LHCN-M2 (cell line): ENCODE measurements at regions not wholly inside any gene's neighbourhood (a gene's known extent, or its start where the extent isn't known, plus 50 kb on each side); places are given as distances from the start of the nearest gene placed in this dataset.

Source experiments
- DNase-seq: peaks from one replicate; pipeline ENCODE4 v3.0.0-alpha.2; 2012; ENCODE audit warnings: low read depth

GRCh38 chr11:29959488-29959887 lies 57.3 kb downstream of the KCNA4 start:
- no peak for DNase-seq

GRCh38 chr11:29957431-29957830 lies 59.4 kb downstream of the KCNA4 start:
- no peak for DNase-seq

- DNase-seq = no peak
Measured at GRCh38 chr11:29956076-29956556, 60.7 kb downstream of the KCNA4 start.

DNA sequence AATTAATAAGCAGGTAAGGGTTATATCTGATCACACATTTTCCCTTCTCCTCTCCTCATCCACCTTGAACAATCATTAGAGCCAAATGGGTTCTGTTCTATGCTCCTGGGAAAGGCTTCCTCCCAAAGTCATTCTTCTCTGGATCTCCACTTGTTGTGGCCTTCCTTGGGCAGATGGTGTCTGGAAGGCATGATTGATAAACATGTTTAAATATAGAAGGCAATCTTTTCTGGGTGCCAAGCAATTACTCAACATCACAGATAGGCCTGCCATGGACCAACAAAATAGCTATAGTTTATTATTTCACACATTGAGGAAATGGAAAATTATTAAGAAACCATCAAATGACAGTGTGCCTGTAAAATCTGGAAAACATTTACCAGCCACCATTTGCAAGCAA lies 73.5 kb downstream of the KCNA4 start:
- DNase-seq = no peak

- no peak for DNase-seq
Measured at GRCh38 chr11:29937526-29937925, 79.3 kb downstream of the KCNA4 start.

GRCh38 chr11:29934115-29934638 lies 82.7 kb downstream of the KCNA4 start:
- DNase-seq = no peak

- no peak for DNase-seq
Measured at GRCh38 chr11:29916040-29916439, 100.8 kb downstream of the KCNA4 start.

DNA sequence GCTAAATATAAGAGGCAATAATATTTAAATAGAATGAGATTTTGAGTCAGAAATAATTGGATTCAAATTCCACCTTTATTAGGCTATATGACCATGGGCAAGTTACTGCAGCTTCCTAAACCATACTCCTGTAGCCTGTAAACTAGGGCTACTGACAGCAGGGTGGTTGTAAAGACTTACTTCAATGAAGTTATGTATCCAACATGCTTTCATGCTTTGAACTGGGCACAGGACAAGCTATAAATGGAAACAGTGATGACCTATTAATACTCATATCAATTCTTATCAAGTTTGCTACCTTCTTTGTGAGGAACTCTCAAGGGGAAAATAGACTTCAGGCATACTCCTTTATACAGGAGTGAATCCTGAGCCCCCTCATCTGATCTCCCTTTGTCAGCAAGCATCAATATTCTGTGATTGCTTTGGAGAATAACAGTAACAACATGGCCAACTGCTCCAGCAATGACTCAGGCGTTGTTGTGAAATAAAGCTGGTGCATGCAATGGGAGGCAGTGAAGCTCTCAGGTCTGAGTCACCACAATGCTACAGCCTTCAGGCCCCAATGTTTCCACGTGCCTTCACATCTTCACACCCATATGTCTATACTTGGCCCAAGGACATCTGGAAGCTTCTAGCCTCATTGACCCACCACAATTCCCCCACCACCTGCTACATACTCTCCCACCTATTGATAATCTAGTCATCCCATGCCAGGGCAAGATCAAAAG lies 102.5 kb downstream of the KCNA4 start:
- peak; percentile 5 for DNase-seq

DNA sequence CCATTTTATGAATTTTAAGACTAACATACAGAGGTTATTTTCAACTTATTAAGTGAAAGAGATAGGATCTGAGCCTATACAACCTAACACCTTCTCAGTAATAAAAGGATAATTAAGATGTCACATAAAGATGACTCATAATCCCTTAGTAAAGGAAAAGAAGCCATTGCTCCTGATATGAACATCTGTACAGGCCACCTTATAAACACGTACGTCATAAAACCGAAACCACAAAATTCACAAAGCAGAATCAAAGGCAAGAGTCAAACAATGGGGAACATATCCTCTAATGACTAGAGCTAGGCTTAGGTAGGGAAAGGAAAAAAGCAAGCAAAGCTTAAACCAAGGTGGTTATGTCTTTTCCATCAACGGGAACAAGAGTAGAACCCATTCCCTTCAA lies 103.5 kb downstream of the KCNA4 start:
- no peak for DNase-seq

GRCh38 chr11:29900382-29900781 lies 116.4 kb downstream of the KCNA4 start:
- DNase-seq = no peak

GRCh38 chr11:29879560-29879959 lies 137.3 kb downstream of the KCNA4 start:
- no peak for DNase-seq

DNA sequence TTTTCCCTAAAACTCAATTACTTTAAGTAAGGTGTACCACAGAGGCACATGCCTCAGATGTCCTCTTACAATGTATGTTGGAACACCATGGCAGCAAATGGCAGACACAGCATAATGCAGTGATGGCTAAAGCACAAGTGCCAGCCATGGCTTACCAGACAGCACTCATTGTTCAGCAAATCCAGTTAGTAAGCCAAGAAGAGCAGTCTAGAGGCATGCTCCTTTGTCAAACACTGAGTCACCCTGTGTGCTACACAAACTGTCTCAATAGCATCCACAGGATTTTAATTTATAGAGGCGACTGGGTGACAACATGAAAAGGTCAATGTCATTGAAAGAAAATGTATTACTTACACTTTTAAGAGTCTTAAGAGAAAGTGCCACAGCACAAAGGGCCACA lies 140.6 kb downstream of the KCNA4 start:
- DNase-seq = no peak

GRCh38 chr11:29847219-29847618 lies 169.6 kb downstream of the KCNA4 start:
- no peak for DNase-seq

DNA sequence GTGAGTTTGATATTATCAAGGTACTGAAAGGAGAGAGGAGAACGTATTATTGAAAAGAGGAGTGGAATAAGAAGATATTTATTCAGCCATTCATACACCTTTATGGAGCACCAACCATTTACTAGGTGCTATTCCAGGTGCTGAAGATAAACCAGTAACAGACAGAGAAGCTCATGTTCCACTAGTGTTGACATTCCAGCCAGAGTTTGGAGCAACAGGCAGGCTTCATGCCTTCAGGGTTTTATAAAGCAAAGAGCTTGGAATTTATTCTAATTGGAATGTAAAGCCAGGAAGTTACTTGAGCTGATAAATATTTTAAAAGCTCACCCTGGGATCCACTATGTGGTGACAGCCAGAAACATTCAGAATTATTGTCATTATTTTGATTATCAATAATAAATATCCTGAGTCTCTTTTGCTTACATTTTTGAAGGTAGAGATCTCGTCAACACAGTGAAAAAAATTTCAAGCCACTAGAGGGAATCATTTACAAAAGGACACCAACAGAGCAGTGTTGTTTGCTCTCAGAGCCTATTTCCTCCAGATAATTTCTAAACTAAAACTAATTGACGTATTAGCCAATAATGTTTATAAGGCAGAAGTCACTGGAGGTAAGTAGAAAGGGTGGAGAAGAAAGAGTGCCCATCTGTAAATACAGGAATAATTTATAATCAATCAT lies 172.0 kb downstream of the KCNA4 start:
- no peak for DNase-seq

- DNase-seq = no peak
Measured at GRCh38 chr11:29844031-29844430, 172.8 kb downstream of the KCNA4 start.

GRCh38 chr11:29842061-29842460 lies 174.8 kb downstream of the KCNA4 start:
- DNase-seq = no peak

DNA sequence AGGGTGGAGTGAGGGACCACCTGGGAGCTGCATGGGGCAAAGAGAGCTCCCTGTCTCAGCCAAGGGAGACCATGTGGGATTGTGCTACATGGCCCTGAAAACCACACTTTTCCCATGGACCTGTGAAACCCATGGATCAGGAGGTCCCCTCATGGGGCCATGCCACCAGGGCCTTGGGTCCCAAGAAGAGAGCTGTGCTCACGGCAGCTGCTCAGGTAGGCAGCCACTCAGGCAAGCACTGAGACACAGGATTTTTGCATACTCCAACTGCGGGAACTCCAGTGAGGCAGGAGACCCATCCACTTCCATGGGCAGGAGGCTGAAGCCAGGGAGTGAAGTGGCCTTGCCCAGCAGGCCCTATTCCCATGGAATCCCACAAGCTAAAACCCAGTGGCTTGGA lies 190.0 kb downstream of the KCNA4 start:
- no peak for DNase-seq

DNA sequence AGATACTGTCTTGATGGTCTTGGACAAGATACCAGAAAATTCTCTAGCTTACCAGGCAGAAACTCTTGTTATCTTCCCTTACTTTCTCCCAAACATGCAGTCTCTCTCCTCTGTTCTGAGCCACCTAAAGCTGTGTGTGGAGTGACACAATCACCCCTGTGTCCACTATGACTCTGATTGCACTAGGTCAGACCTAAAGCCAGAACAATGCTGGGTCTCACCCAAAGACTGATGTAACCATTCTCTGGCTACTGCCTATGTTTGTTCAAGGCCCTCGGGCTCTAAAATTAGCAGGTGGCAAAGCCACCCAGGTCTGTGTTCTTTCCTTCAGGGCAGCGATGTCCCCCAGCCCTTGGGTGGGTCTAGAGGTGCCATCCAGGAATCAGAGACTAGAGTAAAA lies 200.5 kb downstream of the KCNA4 start:
- no peak for DNase-seq

DNA sequence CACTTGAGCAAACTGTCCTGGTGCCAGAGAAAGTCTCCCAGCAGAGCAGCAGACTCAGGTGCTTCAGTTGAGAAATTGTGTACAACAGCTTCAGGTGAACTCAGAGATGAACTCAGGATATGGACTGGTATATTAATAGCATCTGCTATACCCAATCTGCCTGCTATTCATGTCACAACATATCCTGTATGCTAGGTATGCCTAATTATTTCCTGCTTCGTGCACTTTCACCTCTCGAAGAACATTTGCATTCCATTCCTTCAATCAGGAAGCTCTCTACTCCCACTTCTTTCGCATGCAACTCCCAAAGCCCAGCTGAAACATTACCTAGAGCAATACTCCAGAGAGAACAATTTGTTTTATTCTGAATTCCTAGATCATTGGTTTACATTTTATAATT lies 207.7 kb downstream of the KCNA4 start:
- DNase-seq = no peak

DNA sequence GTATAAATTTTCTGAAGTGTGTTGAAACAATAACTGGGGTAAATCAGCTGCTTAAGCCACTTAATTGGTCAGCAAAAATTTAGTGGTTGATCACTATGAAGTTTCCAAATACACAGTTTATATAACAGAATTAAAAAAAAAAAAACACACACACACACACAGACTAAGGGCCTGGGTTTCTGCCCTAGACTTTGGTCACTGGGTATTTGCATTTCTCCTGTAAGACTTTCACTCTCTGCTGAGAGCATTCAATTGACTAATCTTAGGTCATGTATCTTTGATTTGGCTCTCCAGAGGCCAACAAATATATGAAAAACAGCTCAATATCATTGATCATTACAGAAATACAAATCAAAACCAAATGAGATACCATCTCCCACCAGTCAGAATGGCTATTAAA lies 214.3 kb downstream of the KCNA4 start:
- DNase-seq = no peak

- no peak for DNase-seq
Measured at GRCh38 chr11:29801561-29801960, 215.3 kb downstream of the KCNA4 start.

GRCh38 chr11:29786092-29786491 lies 230.7 kb downstream of the KCNA4 start:
- no peak for DNase-seq

- DNase-seq = no peak
Measured at GRCh38 chr11:29783506-29783905, 233.3 kb downstream of the KCNA4 start.
